RPMI7951 (cell line): ENCODE measurements at regions not wholly inside any gene's neighbourhood (a gene's known extent, or its start where the extent isn't known, plus 50 kb on each side); places are given as distances from the start of the nearest gene placed in this dataset.

Source experiments
- DNase-seq: peaks from one replicate; pipeline ENCODE4 v3.0.0-alpha.2; 2012; ENCODE audit warnings: low read depth

DNA sequence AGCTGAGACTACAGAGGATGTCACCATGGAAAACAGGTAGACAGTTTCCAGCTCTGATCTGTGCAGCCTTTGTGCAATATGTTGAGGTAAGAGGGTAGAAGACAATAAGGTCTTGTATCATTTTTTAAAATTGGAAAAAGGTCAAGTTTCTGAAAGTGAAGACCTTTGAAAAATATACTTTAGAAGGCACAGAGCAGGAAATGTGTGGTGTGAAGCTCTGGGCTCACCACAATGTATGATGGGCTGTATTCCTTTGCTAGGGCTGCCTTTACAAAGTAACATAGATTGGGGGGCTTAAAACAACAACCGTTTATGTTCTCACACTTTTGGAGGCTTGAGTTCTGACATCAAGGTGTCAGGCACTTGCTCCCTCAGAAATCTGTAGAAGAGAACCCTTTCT lies 514.3 kb upstream of the JARID2 start:
- DNase-seq: no peak

DNA sequence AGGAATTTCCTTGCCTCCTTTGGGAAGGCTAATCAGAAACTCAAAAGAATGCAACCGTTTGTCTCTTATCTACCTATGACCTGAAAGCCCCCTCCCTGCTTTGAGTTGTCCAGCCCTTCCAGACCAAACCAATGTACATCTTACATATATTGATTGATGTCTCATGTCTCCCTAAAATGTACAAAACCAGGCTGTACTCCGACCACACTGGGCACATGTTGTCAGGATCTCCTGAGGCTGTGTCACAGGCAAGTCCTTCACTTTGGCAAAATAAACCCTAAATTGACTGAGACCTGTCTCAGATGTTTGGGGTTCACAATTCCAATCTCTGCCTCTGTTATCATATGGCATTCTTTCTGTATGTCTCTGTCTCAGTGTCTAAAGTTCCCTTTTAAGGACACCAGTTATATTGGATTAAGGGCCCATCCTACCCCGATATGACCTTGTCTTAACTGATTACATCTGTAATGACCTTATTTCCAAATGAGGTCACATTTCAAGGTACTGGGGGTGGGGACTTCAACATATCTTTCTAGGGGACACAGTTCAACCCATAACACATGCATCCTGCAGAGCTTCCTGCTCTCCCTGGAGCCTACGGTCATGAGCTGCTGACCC lies 513.5 kb upstream of the JARID2 start:
- no peak for DNase-seq

DNA sequence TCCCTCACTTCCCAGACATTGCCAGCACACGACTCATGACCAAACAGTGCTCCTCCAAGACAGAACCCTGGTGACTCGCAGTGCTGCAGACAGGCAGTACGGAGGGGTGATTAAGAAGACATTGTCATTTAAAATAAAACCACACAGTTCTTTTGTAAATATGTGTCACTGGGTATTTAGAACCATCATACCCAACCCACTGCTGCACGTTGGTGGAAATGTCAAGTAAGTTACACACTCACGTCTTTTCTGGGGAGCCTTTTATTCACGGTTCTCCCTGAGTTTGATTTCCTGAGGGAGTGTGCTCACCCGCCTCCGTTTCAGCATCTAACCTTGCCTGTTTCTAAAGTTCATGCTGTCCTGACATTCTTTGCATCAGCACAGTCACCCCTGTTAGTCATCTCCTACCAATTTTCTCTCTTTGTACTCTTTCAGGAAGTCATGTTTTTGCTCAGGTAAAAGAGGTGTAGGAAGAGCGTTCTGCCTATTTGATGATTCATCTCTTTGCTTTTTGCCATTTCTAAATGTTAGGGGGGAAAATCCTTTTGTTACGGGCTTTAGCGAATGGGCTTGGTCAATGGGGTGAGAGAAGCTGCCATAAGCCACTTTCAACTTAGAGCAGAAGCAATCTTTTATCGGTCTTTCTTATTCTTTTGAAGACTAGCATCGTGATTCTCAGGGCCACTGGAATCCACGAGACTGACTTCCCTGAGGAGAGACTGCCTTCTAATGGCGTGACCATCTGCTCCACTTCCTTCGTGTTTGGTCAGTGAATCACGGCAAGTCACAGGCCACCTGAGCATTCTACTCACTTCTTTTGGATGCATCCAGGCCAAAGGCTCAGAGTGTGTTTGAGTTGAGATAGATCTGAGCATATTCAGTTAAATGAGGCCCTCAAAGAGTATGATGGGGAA lies 512.8 kb upstream of the JARID2 start:
- DNase-seq: peak; percentile 93

DNA sequence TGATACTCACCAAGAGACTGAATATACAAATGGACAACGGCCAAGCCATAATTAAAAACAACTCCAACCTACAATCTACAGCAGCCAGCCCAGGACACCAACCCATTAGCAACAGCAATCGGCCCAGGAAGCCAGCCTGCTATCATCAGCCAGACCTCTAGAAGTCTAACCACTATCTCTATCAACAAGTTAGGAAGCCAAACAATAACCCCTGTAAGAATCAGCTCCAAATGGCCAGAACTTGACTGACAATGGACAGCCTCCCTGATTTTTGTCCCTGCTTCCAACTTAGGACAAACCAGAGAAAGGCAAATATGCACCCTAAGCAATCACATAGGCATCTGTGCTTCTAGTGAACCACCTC lies 511.8 kb upstream of the JARID2 start:
- DNase-seq: no peak

DNA sequence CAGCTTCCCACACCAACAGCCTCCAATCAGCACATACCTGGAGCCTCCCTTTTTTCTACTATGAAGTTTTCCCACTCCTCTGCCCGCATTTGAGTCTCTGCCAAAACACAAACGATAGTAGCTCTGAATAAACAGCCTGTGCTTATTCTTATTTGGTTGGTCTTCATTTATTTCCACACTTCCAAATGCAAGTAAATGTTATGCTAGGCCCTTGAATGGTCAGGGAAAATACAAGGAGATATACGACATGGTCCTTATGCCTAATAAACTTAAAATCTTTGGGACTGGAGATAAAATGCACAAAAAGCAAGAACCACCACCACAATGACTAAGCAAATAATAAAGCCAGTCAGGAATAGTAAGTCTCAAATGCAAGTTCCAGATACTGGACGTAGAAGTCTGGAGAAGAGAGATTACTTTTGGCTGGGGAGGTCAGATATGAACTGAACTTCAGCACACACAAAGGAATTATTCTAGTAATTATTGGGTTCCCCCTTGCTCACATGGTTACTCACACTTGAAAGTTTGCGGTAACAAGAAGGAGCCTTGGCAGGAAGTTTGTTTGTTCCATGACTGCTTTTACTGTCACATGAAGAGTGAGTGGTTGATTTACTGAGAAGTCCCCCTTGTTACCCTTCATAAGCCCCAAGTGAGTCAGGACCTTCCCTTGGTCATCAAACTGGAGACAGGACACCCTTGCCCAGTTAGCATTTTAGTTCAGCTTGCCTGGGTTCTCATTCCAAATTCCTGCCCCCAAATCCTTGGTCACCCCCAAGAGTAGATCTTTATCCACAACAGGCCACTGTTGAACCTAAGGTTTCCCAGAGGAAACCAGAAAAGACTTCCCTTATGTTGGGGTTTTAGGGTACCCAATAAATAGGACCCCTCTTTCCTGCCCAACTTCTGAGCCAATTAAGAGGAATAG lies 511.2 kb upstream of the JARID2 start:
- peak; percentile 91 for DNase-seq

DNA sequence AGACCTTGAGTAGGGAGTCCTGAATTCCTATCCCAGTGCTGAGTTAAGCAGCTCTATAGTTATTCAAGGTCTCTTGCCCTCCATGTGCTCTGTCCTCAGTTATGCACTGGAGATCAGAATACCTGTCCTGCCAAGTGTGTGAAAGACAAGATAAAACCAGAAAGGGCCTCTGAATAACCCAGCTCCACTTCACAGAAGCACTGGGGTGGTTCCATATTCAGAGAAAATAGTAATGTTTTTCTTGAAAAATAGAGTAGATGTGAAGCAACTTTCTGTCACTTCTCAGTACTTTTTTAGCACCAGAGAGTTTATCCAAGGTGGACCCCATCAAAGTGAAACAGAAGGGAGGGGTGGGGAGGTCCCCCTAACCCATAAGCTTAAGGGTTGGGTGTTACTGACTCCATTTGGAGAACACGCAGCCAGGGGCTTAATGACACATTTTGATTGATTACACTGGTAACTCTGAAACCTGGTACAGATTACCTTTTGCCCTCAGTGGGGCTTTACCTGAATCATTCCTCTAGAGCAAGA lies 509.8 kb upstream of the JARID2 start:
- no peak for DNase-seq

DNA sequence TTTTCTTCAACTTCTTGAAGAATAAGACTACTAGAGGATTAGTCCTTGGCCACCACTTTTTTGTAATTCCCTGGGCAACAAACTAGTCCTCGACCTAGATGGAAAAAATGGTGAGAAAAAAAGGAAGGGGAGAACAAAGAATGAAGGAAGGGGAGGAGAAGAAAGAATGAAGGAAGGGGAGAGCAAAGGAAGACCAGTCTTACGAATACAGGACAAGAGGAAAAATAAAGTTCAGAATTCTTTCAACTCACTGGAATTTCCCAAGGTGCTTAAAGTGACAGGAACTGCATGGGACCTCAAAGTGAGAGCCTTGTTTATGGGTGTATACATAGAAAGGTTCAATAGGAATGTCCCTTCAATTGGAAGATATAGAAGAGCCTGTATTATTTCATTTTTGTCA lies 509.3 kb upstream of the JARID2 start:
- DNase-seq: no peak

DNA sequence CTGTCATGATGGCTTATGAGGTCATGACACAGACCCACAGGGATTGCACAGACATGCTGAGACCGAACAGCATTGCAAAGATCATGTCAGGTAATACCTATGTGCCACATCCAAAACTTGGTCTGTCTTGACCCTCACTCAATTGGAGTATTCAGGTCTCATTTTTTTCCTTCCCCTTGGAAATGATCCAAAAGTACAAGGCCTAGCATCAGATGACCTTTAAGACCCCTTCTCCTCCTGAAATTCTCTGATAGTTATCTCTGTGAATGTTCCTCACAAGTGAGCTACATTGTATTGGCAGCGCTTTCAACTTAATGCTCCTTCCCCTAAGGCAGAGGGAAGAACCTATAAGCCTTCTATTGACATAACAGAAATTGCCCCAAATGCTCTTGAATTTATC lies 507.4 kb upstream of the JARID2 start:
- DNase-seq: no peak

DNA sequence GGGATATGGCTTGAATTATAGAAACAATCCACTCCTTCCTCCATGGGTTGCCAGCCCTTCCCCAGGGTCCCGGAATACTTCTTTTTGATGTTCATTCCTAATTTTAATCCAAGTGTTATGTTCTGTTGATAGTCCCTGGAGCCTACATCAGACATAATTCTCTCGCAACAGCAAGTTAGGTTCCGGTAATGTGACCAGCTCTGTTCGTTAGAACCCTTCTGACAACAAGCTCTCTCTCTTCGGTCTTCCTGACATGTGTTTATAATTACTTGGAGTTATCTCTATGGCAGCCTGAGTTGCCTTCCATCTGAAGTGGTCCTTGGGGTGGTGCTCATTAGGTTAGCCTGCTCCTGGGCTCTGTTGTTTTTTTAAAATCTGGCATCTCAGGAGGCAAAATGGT lies 506.9 kb upstream of the JARID2 start:
- DNase-seq: no peak

DNA sequence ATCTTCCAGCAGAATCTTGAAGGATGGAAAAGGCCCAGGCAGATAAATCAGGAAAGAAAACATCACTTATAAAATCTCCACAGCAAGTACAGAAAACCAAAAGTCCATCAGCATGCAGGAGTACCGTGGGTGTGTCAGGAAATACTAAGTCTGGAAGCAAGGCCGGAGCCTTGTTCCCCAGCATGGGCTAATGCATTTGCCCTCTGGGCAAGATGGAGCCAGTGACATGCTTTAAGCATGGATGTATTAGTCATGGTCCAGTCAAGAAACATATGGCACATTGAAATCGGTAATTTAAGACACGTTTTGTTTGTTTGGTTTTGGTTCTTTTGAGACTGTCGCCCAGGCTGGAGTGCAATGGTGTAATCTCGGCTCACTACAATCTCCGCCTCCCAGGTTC lies 506.0 kb upstream of the JARID2 start:
- DNase-seq: peak; percentile 93

DNA sequence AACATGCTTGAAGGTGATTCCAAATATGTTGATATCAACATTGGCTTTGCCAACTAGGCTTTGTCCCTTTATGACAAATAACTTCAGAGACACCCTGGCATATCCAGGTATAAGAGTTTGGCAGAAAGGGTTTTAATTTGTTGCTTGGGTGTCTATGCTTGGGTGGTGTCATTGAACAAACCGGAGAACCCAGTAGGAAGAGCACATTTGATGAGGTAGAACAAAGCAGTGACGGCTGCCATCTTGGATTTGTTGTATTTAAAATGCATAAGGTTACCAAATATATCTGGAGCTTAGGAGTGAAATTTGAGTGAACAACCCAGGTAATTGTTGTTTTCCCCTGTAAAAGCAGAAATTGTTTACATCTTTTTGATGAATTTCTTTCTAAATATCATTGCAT lies 503.7 kb upstream of the JARID2 start:
- no peak for DNase-seq

DNA sequence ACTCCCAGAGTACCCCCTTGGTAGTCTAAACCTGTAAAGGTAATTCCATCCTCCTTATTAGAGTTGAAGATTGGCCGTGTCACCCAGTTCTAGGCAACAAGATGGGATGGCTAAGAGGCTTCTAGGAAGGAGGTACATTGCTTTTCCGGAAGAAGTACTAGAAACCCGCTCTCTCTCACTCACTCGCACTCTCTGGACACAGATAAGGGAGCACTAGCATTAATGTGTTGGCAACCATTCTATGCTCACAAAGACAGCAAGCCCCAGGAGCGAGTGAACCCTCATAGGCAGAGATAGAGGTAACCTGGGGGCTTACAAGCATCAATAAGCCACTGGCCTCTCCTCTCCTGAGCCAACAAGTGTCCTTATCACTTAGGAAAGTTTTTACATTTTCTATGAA lies 503.2 kb upstream of the JARID2 start:
- DNase-seq: no peak

DNA sequence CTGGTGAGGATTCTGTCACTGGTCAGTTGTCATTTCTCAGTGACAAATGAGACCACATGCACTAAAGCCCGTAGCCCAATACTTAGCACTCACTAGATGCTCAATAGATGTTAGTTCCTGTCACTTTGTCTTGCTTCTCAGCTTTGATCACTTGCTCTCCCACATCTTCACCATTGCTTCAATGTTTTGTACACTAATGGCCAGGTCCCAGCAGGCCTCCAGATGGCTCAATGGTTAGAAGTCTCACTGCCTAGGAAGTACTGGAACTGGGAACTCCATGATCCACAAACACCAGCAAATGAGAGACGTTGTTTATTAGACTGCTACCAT lies 502.8 kb upstream of the JARID2 start:
- DNase-seq: no peak

DNA sequence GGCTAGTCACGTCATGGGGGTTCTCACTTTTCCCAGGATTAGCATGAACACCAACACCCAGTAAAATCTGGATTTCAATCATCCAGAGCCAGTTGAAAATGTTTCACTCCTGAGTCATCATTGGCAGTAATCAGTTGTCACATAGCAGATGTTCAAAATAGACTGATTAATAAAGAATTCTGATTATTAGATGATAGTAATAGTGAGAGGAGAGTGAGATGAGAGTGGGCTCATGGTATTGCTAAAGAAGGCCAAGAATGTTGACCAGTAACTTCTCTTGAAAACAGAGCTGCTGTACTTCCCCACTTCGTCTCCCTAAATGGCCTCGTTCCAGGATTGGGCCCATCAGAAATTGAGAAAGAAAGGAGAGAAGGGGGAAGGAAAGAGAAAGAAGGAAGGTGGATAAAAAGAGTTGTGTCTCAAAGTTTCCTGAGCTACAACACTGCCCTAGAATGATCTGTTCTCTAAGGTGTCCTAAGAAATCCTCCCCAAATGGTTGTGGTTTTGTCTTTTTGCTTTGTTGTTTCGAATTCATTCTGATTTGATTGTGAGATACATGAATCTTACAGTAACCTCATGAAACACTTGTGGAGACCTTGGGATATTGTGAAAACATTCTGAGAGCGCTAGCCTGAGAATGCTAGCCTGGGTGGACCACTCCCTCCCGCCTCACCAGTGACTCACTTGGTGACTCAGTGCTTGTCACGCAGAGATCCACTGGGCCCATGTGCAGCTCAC lies 502.2 kb upstream of the JARID2 start:
- peak; percentile 100 for DNase-seq

DNA sequence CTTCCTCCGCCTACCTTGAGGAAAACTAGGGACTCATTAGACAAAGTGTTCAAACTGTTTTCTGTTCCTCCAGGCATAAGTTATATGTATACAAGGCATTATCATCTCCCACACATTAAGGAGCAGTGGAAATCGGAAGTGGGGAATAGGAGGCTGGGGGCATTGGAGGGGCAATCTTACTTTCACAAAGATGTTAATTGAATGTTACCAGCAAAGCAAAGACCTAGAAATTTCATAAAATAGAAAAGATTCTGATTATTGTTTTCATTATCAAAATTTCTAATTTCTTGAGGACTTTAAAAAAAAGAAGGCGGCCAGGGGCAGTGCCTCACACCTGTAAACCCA lies 501.7 kb upstream of the JARID2 start:
- DNase-seq: no peak

DNA sequence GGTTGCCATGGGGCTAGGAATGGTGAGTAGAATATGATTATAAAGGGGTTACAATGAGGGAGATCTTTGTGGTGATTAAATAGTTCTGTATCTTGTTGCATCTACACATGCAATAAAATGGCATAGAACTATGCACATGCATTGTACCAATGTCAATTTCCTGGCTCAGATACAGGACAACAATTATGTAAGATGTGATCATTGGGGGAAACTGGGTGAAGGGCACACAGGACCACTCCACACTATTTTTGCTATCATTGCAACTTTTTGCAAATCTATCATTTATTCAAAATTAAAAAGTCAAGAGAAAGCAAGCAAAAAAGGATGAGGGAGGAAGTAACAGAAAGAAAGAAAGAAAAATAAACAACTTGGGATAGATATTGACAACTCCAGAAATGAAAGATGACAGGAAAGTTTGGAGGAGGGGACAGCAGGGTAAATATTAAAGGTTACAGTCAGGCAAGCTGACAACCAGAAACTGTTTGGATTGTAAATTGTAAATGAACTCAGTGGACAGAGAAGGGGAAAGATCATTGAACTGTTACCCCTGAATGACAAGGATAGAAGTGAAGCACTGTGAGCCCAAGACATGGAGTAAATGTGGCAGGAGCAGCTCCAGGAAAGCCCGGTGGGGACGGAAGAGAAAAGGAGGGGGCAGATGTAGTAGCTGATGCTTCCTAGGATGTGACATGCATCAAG lies 499.6 kb upstream of the JARID2 start:
- no peak for DNase-seq

DNA sequence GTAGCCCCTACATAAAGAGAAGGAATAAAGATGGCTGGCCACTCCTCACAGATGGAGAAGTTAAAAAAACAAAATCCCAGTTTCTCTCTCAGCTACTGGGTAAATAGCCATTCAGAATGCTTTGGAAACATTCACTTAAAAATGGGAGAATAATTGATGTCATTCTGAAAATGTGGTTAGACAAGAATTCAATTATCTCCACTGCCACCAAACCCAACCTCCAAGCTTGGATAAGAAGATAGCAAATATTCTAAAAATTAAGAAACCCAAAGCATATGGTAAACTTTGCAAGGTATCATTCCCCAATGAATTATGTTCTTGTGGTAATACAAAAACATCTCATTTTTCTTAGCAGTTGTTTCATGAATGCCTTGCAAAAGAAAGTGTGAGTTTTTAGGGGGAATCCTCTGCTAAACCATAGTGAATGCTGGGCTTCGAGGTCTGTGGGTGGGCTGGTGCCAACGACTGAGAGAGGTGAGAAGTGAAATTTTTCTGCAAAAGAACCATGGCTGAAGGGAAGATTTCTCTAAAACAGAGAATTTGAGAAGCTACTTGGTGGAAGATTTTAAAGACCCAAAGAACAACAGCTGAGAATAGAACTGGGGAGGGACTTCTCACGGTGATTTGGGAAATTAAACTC lies 497.9 kb upstream of the JARID2 start:
- peak; percentile 38 for DNase-seq

DNA sequence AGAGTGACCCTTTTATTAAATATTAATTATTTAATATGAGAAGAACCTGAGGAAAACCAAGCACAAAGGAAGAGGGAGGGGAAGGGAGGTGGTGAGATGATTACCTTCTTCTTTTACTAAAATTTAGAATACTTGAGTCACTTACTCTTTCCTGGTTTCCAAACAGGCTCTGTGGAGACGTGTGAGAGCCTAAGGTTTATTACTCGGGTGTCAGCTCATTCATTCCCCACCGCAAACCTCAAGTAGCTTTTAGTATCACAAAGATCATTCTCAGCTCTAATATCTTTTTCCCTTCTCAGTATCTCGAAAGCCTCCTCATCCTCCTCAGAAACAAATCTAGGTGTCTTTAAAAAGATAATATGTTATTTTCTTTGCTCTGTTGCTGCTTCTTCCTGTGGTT lies 497.2 kb upstream of the JARID2 start:
- peak; percentile 36 for DNase-seq

DNA sequence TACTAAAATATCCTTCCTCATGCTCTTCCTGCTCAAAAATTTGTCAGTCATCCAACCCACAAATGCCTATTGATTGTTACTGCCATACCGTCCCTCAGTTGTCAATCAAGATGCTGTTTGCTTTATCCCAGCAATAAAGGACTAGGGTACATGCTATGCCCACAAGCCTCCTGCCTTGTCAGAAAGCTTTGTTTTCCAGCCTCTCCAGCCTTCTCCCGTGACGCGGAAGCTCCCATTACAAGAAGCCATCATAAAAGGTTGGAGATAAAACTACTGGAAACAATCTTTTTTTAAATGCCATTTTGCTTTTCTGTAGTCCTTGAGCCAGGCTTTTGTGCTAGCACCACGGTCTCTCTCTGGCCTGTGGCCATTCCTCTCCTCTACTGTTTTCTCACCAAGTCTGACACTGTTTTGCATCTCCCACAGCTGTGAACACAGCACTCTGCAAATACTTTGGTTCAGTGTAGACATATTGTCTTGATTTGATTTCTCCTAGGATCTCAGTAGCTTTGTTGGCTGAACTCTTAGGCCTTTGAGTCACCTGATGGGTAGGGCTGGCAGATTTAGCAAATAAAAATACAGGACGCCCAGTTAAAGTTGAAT lies 495.7 kb upstream of the JARID2 start:
- DNase-seq: no peak

DNA sequence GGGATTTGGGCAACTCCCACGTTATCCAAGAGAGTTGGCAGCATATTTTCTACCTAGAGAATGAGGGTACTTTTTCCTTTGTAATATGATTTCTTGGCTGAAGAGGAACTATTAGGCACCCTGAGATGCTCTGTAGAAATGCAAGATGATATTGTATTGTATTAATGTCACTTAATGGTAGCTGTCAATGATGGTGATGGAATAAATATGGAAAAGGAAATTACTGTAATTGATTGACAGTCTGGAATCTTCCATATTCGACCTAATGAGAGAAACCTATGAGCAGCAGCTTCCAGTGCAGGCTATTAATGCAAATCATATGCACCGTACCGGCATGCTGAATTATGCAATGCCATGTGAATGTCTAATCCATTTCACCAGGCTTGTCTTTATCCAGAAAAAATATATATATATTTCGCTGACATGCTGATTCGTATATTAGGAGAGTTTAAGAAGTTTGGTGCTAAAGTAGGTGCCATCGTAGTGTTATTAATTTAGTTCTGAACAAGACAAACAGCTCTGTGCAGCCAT lies 494.2 kb upstream of the JARID2 start:
- no peak for DNase-seq
